Psoas muscle (tissue), 7 donors: ENCODE measurements at regions not wholly inside any gene's neighbourhood (a gene's known extent, or its start where the extent isn't known, plus 50 kb on each side); places are given as distances from the start of the nearest gene placed in this dataset.

Experiments used
- ATAC-seq, 4 donors: fragments of 200-7000 bp; cut with Tn5 transposase; one replicate each; pipeline ENCODE4 v1.9.1; 2020; ENCODE audit warnings: moderate library complexity in 3 of 4, mild to moderate bottlenecking in 2 of 4
- DNase-seq, 2 donors: peaks; one replicate each; pipeline ENCODE4 v3.0.0-alpha.2; 2020
- H3K27ac ChIP-seq: fragments of 200-600 bp; one replicate; pipeline ENCODE4 v1.8.0; 2022
- H3K27me3 ChIP-seq, 3 donors: fragments of 200-600 bp in 1 of 3; one replicate each; pipeline versions ENCODE4 v1.6.1 to v1.8.0; 2013 to 2022; ENCODE audit warnings: low read length in 2 of 3, mild to moderate bottlenecking in 2 of 3, moderate library complexity in 1 of 3; ENCODE audit not compliant: insufficient read depth in 3 of 3
- H3K36me3 ChIP-seq, 2 donors: fragments of 200-600 bp in 1 of 2; one replicate each; pipeline versions ENCODE4 v1.6.1 to v1.8.0; 2013 to 2022; ENCODE audit warnings: low read depth in 1 of 2, mild to moderate bottlenecking in 1 of 2, moderate library complexity in 1 of 2; ENCODE audit not compliant: insufficient read depth in 1 of 2
- H3K4me1 ChIP-seq: fragments of 200-600 bp; one replicate; pipeline ENCODE4 v1.8.0; 2022
- H3K4me3 ChIP-seq: fragments of 200-600 bp; one replicate; pipeline ENCODE4 v1.8.0; 2022; ENCODE audit warnings: mild to moderate bottlenecking
- H3K9me3 ChIP-seq: fragments of 200-600 bp; one replicate; pipeline ENCODE4 v1.8.0; 2022
- CTCF ChIP-seq: fragments of 200-600 bp; IDR thresholded peaks from one replicate; pipeline ENCODE4 v1.8.0; 2022; ENCODE audit warnings: antibody characterized with exemption
- WGBS, 3 donors: extraction: QIAGEN DNeasy Blood & Tissue Kit; methylation state at CpG; one replicate each; pipeline versions ENCODE4 v1.1.6 to v1.1.7; 2013; 5-methylcytosine and 5-hydroxymethylcytosine counted together
- intact Hi-C, 2 donors: fragments of 100-400 bp; cut with DNase I; formaldehyde crosslinking; loops; one replicate each; pipeline versions ENCODE4 v1.11.0 to v1.14.2; 2022
- donor health status: healthy with polysubstance abuse.
- donor health status: DM: no; HTN: no; CAD: no; lungs with moderate emphysema.
- donor health status: Bipolar disorder and iron deficiency.
- donor health status: healthy.
- donor health status: DM: yes; HTN: yes; CAD: no.
- donor health status: DM: no; HTN: no; CAD: no.
- donor health status: DM: yes; HTN: yes; CAD: no.

DNA sequence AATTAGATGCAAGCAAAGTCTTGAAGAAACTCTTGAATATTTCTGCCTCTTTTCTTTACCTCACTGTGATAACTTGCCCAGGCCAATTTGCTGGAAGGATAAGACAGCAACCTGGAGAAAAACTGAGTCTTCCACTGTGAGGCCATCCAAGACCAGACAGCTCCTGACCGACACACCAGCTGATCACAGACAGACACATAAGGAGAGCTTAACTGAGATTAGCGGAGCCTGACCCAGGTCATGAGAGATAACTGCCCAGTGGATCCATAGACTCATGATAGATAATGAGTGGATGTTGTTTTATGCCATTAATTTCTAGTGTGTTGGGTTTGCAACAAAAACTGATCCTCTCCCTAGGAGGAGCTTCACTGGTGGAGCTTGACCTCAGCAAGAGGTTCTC is 64.4 kb upstream of the NOX3 start:
- Histone ChIP-seq H3K9me3 (no peaks in the 10 kb centered on the region), H3K4me1 (peaks cover 6% of the 10 kb centered on the region), H3K27ac (no peak overlapping the region), H3K36me3 (no peaks in the 10 kb centered on the region), H3K4me3 (no peak overlapping the region), H3K27me3 (no peaks in the 10 kb centered on the region)
- ATAC-seq = no peak
- no peak for TF ChIP-seq CTCF
- 94 to 98% (median 98%) methylated on average over 2 of the region's 2 CpGs for WGBS, 3 donors
- no peak for DNase-seq
- intact Hi-C loops = loop anchor here in 1 of 2 donors (10.0 kb wide), 1 partner anchor 345 kb away; no protein-coding TSS in a partner anchor

DNA sequence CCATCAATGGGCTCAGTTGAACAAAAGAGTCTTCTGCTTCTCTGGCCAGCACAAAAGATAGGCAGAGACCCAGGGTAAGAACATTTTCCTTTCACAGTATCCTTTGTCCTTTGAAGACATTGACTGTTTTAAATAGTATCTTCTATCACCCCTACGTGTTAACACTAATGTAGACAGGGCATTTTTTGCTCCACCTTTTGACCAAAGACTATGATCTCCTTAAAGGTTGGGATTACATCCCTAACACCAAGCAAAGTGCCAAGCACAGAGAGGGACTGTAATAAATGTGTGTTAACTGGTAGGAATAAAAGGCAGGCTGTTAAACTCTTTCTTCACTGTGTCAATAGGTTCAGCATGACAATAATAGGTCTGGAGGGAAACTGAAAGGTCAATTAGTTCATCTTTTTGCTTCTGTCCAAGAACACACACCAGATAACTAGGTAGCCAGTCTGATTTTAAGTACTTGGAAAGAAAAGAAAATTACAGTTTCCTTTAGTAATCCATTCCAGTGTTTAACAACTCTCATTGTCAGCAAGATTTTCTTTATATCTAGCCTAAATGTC is 63.6 kb upstream of the NOX3 start:
- ATAC-seq = no peak
- no peak for DNase-seq
- Histone ChIP-seq H3K4me3 (no peak overlapping the region), H3K36me3 (no peaks in the 10 kb centered on the region), H3K9me3 (no peaks in the 10 kb centered on the region), H3K4me1 (peaks cover 6% of the 10 kb centered on the region), H3K27ac (no peak overlapping the region), H3K27me3 (no peaks in the 10 kb centered on the region)
- TF ChIP-seq CTCF = no peak
- intact Hi-C loops = no loop called here
- WGBS, 3 donors = 44 to 47% (median 44%) methylated on average over 1 of the region's 1 CpG

DNA sequence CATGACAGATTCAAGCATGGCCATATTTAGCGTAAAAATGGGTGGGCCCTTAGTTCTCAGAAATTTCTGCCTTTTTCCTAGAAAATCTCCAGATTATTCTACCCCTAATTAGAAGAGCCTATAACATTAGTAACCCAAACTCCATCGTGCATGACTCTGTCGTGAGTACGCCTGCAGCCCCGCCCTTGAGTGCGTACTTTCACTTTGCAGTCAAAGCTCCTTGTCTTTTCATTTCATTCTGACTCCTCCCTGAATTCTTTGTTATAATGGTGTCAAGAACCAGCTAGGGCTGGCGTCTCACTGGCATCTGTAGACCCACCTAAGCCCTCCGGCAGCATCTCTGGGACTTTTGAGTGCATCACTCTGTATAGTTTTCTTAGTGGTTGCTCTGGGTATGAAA is 61.7 kb upstream of the NOX3 start:
- intact Hi-C loops = no loop called here
- TF ChIP-seq CTCF = no peak
- ATAC-seq = no peak
- no peak for DNase-seq
- Histone ChIP-seq H3K9me3 (no peaks in the 10 kb centered on the region), H3K4me3 (no peak overlapping the region), H3K4me1 (peaks cover 6% of the 10 kb centered on the region), H3K27me3 (no peaks in the 10 kb centered on the region), H3K27ac (no peak overlapping the region), H3K36me3 (no peaks in the 10 kb centered on the region)
- WGBS, 3 donors = 80 to 86% (median 85%) methylated on average over 8 of the region's 8 CpGs

DNA sequence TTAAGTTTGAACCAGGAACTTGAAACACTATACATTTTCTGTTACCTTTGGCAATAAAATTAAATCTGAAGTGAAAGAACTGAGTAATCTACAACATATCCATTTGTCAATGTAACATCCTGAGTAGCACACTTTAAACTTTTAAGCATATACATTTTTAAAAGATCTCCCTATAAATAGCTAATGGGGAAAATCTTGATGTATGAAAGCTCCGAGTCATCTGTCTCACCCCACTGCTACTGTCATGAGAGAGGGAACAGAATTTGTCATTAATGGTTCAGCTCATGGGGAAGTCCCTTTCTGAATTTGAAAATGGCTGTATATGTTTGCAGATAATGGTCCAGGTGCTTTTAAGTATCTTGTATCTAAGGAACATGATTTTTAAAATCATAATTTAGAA is 55.2 kb upstream of the NOX3 start:
- intact Hi-C loops = loop anchor here in 1 of 2 donors (2.0 kb wide), 1 partner anchor 18 kb away; no protein-coding TSS in a partner anchor
- no peak for TF ChIP-seq CTCF
- Histone ChIP-seq H3K27me3 (no peaks in the 10 kb centered on the region), H3K4me3 (no peak overlapping the region), H3K4me1 (no peaks in the 10 kb centered on the region), H3K27ac (no peak overlapping the region), H3K36me3 (no peaks in the 10 kb centered on the region), H3K9me3 (no peaks in the 10 kb centered on the region)
- WGBS, 3 donors = 41 to 81% (median 79%) methylated on average over 1 of the region's 1 CpG
- DNase-seq (no peak), ATAC-seq (peak in 2 of 4 donors; percentile 34 to 51)
